Smooth muscle cell (in vitro differentiated cells): ENCODE measurements at regions not wholly inside any gene's neighbourhood (a gene's known extent, or its start where the extent isn't known, plus 50 kb on each side); places are given as distances from the start of the nearest gene placed in this dataset.

ENCODE experiments used
- DNase-seq: peaks from one replicate; lab custom pipeline; 2025; ENCODE audit not compliant: unreplicated experiment; lab: John Stamatoyannopoulos, UW
- H2AFZ ChIP-seq: fragments of 200-600 bp; sonication (generic); 2 replicates; pipeline ENCODE4 v1.6.0; 2016; ENCODE audit warnings: antibody characterized with exemption, low read depth, mild to moderate bottlenecking
- H3F3A ChIP-seq: fragments of 200-600 bp; sonication (generic); 2 replicates; pipeline ENCODE4 v1.6.0; 2017; ENCODE audit warnings: antibody characterized with exemption, low read depth
- H3K27ac ChIP-seq: fragments of 200-600 bp; sonication (generic); 2 replicates; pipeline ENCODE4 v1.5.1; 2016; ENCODE audit warnings: low read depth, mild to moderate bottlenecking
- H3K27me3 ChIP-seq: fragments of 200-600 bp; sonication (generic); 2 replicates; pipeline ENCODE4 v1.6.1; 2016; ENCODE audit warnings: low read depth, mild to moderate bottlenecking
- H3K36me3 ChIP-seq: fragments of 200-600 bp; sonication (generic); 2 replicates; pipeline ENCODE4 v1.5.1; 2016; ENCODE audit warnings: low read depth
- H3K4me1 ChIP-seq: fragments of 200-600 bp; sonication (generic); 2 replicates; pipeline ENCODE4 v1.5.1; 2016; ENCODE audit warnings: low read depth
- H3K4me2 ChIP-seq: fragments of 200-600 bp; sonication (generic); 2 replicates; pipeline ENCODE4 v1.6.0; 2016; ENCODE audit warnings: mild to moderate bottlenecking
- H3K4me3 ChIP-seq: fragments of 200-600 bp; sonication (generic); 2 replicates; pipeline ENCODE4 v1.5.1; 2016; ENCODE audit warnings: mild to moderate bottlenecking
- H3K79me2 ChIP-seq: fragments of 200-600 bp; sonication (generic); 2 replicates; pipeline ENCODE4 v1.6.0; 2016; ENCODE audit warnings: low read depth, mild to moderate bottlenecking
- H3K9ac ChIP-seq: fragments of 200-600 bp; sonication (generic); 2 replicates; pipeline ENCODE4 v1.6.0; 2016; ENCODE audit warnings: low read depth
- H3K9me3 ChIP-seq: fragments of 200-600 bp; sonication (generic); replicated peaks from 2 replicates; pipeline ENCODE4 v1.5.1; 2016; ENCODE audit warnings: low read depth
- H4K20me1 ChIP-seq: fragments of 200-600 bp; sonication (generic); 2 replicates; pipeline ENCODE4 v1.6.0; 2016; ENCODE audit warnings: low read depth
- CTCF ChIP-seq: fragments of 200-600 bp; sonication (generic); IDR thresholded peaks from 2 replicates; pipeline ENCODE4 v1.5.1; 2017; ENCODE audit warnings: borderline replicate concordance, mild to moderate bottlenecking, antibody characterized with exemption; ENCODE audit not compliant: insufficient read depth, poor library complexity, severe bottlenecking
- WGBS: methylation state at CpG from one replicate; pipeline ENCODE4 v1.1.7; 2016; ENCODE audit warnings: low lambda C conversion rate; 5-methylcytosine and 5-hydroxymethylcytosine counted together

GRCh38 chr3:145785668-145786067 lies 375.3 kb downstream of the PLOD2 start:
- no peak for DNase-seq
- Histone ChIP-seq H3K9me3 (no peaks in the 10 kb centered on the region), H3K27me3 (no peaks in the 10 kb centered on the region), H3K4me3 (no peak overlapping the region), H3K4me1 (no peaks in the 10 kb centered on the region), H3K36me3 (no peaks in the 10 kb centered on the region), H3K27ac (no peak overlapping the region), H4K20me1 (no peaks in the 10 kb centered on the region), H3F3A (no peaks in the 10 kb centered on the region), H3K9ac (no peak overlapping the region), H3K79me2 (no peaks in the 10 kb centered on the region), H2AFZ (no peak overlapping the region), H3K4me2 (no peak overlapping the region)
- TF ChIP-seq CTCF, result no peak

- Histone ChIP-seq H3K4me1 (no peaks in the 10 kb centered on the region), H3K4me3 (no peak overlapping the region), H3K36me3 (no peaks in the 10 kb centered on the region), H3K79me2 (no peaks in the 10 kb centered on the region), H3F3A (no peaks in the 10 kb centered on the region), H2AFZ (no peak overlapping the region), H3K9me3 (no peaks in the 10 kb centered on the region), H3K9ac (no peak overlapping the region), H3K27me3 (no peaks in the 10 kb centered on the region), H3K4me2 (no peak overlapping the region), H3K27ac (no peak overlapping the region), H4K20me1 (no peaks in the 10 kb centered on the region)
- TF ChIP-seq CTCF, result no peak
- 88% methylated on average over 3 of the region's 3 CpGs for WGBS
- DNase-seq, result no peak
Observed at GRCh38 chr3:145798007-145798406, 363.0 kb downstream of the PLOD2 start.

- Histone ChIP-seq H3K9ac (no peak overlapping the region), H3K27me3 (no peaks in the 10 kb centered on the region), H3K4me2 (no peak overlapping the region), H3K79me2 (no peaks in the 10 kb centered on the region), H3K27ac (no peak overlapping the region), H3F3A (no peaks in the 10 kb centered on the region), H3K9me3 (no peaks in the 10 kb centered on the region), H3K4me3 (no peak overlapping the region), H3K36me3 (no peaks in the 10 kb centered on the region), H2AFZ (peak overlapping the region; percentile 70), H3K4me1 (no peaks in the 10 kb centered on the region), H4K20me1 (no peaks in the 10 kb centered on the region)
- no peak for TF ChIP-seq CTCF
- WGBS, result 66% methylated on average over 9 of the region's 9 CpGs
- DNase-seq, result no peak
Observed at GRCh38 chr3:145798696-145799537, 362.1 kb downstream of the PLOD2 start.

- Histone ChIP-seq H2AFZ (no peak overlapping the region), H3K4me1 (no peaks in the 10 kb centered on the region), H3K4me2 (no peak overlapping the region), H3K27ac (no peak overlapping the region), H4K20me1 (no peaks in the 10 kb centered on the region), H3K9ac (no peak overlapping the region), H3K4me3 (no peak overlapping the region), H3K79me2 (no peaks in the 10 kb centered on the region), H3K9me3 (no peaks in the 10 kb centered on the region), H3K27me3 (no peaks in the 10 kb centered on the region), H3K36me3 (no peaks in the 10 kb centered on the region), H3F3A (no peaks in the 10 kb centered on the region)
- no peak for TF ChIP-seq CTCF
- DNase-seq, result no peak
Observed at GRCh38 chr3:145801696-145802095, 359.3 kb downstream of the PLOD2 start.
